ENCODE measurements at regions not wholly inside any gene's neighbourhood (a gene's known extent, or its start where the extent isn't known, plus 50 kb on each side); places are given as distances from the start of the nearest gene placed in this dataset.
"Not testable (repeated sequence)": the region's sequence is repeated elsewhere in the genome, so short reads cannot be mapped to it uniquely, and the experiment has no call there.

DNA sequence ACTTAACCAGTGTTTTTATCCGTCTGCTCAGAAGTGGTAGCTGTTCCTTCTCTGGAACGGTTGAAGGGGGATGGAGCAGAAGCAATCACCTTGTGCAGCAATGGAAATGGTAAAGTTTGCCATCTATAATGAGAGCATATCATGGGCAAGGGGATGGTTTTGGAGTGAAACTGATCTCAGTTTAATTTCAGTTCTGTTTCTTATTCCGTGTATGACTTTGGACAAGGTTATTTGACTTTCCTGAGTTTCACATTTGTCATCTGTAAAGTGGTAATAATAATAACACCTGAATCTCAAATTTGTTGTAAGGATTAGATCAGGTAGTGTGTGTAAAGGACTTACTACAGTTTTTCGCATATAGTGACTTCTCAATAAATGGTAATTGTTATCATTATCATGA lies 106.1 kb downstream of the PCSK1 start:
- peaks cover 12% of the 10 kb centered on the region for H3K4me1 ChIP-seq
- H3K9me3 ChIP-seq = no peaks in the 10 kb centered on the region
- DNase-seq = no peak
- H3K36me3 ChIP-seq = no peaks in the 10 kb centered on the region
- no peak overlapping the region for H3K4me3 ChIP-seq
- no peak overlapping the region for H3K27ac ChIP-seq
- TF ChIP-seq, protein P1, sequence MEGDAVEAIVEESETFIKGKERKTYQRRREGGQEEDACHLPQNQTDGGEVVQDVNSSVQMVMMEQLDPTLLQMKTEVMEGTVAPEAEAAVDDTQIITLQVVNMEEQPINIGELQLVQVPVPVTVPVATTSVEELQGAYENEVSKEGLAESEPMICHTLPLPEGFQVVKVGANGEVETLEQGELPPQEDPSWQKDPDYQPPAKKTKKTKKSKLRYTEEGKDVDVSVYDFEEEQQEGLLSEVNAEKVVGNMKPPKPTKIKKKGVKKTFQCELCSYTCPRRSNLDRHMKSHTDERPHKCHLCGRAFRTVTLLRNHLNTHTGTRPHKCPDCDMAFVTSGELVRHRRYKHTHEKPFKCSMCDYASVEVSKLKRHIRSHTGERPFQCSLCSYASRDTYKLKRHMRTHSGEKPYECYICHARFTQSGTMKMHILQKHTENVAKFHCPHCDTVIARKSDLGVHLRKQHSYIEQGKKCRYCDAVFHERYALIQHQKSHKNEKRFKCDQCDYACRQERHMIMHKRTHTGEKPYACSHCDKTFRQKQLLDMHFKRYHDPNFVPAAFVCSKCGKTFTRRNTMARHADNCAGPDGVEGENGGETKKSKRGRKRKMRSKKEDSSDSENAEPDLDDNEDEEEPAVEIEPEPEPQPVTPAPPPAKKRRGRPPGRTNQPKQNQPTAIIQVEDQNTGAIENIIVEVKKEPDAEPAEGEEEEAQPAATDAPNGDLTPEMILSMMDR (IDR thresholded peaks at IDR 0.05) = no peak
- no peaks in the 10 kb centered on the region for H3K27me3 ChIP-seq
- intact Hi-C loops (cut with DNase I) = no loop called here
- no peak for ATAC-seq

DNA sequence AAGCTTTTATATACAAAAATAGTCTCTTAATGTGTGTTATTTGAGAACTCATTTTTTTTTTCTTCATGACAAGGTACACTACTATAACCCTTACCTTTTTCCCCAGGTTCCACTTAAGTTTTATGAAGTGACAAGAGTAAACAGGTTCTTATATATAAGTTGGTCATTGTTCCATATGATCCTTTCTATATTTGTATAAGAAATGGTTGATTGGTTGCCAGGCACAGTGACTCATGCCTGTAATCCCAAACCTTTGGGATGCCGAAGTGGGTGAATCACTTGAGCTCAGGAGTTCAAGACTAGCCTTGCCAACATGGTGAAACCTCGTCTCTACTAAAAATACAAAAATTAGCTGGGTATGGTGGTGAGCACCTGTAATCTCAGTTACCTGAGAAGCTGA lies 108.3 kb downstream of the PCSK1 start:
- Histone ChIP-seq H3K36me3 (no peaks in the 10 kb centered on the region), H3K4me1 (no peaks in the 10 kb centered on the region), H3K27ac (no peak overlapping the region), H3K9me3 (no peaks in the 10 kb centered on the region), H3K27me3 (no peaks in the 10 kb centered on the region), H3K4me3 (no peak overlapping the region)
- intact Hi-C loops (cut with DNase I) = no loop called here
- DNase-seq = no peak
- no peak for ATAC-seq
- TF ChIP-seq, protein P1 (IDR thresholded peaks at IDR 0.05) = no peak

DNA sequence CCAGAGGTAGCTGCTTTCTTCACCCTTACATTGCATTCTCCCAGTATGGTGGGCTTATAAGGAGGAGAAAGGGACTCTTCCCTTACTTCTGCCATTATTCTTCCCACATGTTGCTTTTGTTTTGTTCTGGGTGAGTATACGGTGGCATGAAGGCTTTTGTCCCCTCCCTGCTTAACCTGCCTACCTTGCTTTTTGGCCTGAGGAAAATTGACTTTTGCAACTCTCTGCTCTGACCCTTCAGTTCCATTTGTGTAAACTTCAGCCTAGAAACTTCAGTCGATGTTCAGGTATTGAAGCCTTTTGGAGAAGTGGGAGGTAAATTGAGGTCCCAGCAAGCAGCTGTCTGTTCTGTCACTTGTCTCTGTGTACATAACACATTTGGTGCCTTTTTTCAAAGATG lies 110.2 kb downstream of the PCSK1 start:
- ATAC-seq (no peak), DNase-seq (no peak)
- Histone ChIP-seq H3K9me3 (no peaks in the 10 kb centered on the region), H3K4me1 (no peaks in the 10 kb centered on the region), H3K36me3 (no peaks in the 10 kb centered on the region), H3K27ac (no peak overlapping the region), H3K4me3 (no peak overlapping the region), H3K27me3 (no peaks in the 10 kb centered on the region)
- intact Hi-C loops (cut with DNase I) = no loop called here
- TF ChIP-seq, protein P1 (IDR thresholded peaks at IDR 0.05) = no peak

DNA sequence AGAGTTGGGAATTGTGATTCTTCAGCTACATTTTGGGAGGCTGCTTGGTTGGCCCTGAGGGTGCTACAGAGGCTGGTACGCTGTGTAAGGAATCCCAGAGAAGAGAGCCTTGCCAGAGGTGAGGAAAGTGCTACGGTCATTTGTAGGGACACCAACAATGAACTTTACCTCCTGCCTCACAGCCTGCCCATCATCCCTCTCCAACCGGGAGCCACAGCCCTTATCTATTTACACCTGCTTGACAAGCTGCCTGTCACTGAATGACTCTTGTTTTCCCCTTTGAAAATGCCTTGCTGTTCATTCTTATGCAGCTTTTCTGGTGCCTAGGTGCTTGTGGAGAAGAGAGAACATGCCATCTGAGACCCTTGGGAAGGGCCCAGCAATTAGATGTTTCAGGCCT lies 110.8 kb downstream of the PCSK1 start:
- intact Hi-C loops (cut with DNase I) = no loop called here
- ATAC-seq (no peak), DNase-seq (no peak)

DNA sequence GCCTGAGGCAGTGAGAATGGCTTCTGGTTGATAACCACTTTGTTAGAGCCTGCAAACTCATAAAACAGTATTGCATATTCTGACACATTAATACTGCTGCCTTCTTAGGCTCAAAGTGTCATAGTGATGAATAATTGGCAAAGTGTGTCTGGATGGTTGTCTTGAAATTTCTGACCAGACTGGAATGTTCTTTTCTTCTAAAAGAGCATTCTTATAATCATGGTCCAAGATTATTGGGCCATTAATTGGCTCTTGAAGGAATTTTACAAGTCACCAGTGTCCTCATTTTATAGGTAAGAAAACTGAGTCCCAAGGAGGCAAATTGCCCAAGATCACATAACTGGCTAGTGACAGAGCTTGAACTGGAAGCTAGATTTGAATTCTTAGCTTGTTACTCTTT lies 111.7 kb downstream of the PCSK1 start:
- Histone ChIP-seq H3K4me1 (no peaks in the 10 kb centered on the region), H3K4me3 (no peak overlapping the region), H3K9me3 (no peaks in the 10 kb centered on the region), H3K36me3 (no peaks in the 10 kb centered on the region), H3K27me3 (no peaks in the 10 kb centered on the region), H3K27ac (no peak overlapping the region)
- ATAC-seq = no peak
- DNase-seq = no peak
- TF ChIP-seq, protein P1 (IDR thresholded peaks at IDR 0.05) = no peak
- intact Hi-C loops (cut with DNase I) = no loop called here

More for the DNA sequence above, 110.8 kb downstream of the PCSK1 start:
- H3K4me3 ChIP-seq = no peak overlapping the region
- TF ChIP-seq, protein P1 (IDR thresholded peaks at IDR 0.05) = no peak
- no peaks in the 10 kb centered on the region for H3K27me3 ChIP-seq
- no peaks in the 10 kb centered on the region for H3K9me3 ChIP-seq
- no peak overlapping the region for H3K27ac ChIP-seq
- no peaks in the 10 kb centered on the region for H3K36me3 ChIP-seq
- no peaks in the 10 kb centered on the region for H3K4me1 ChIP-seq

DNA sequence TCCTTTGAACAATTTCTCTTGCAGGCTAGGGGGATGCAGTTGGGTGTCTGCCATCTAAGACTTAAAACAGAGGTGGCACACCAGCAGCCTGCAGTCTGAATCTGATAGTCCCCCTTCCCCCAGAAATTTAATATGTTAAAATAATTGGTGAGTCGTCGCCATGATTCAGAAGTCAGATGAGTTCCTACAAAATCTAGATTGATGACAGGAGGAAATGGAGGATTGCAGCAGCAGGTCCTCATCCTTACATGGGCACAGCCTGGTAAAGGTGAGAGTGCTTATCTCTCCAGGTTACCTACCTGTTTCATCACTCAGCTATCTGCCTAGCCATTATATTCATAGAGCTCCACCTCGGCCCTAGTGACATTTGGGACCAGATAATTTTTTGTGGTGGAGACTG lies 112.3 kb downstream of the PCSK1 start:
- TF ChIP-seq, protein P1 (IDR thresholded peaks at IDR 0.05) = no peak
- H3K36me3 ChIP-seq = no peaks in the 10 kb centered on the region
- H3K9me3 ChIP-seq = no peaks in the 10 kb centered on the region
- no peaks in the 10 kb centered on the region for H3K27me3 ChIP-seq
- DNase-seq = no peak
- no peak for ATAC-seq
- intact Hi-C loops (cut with DNase I) = no loop called here
- H3K27ac ChIP-seq = no peak overlapping the region
- H3K4me1 ChIP-seq = no peaks in the 10 kb centered on the region
- no peak overlapping the region for H3K4me3 ChIP-seq

DNA sequence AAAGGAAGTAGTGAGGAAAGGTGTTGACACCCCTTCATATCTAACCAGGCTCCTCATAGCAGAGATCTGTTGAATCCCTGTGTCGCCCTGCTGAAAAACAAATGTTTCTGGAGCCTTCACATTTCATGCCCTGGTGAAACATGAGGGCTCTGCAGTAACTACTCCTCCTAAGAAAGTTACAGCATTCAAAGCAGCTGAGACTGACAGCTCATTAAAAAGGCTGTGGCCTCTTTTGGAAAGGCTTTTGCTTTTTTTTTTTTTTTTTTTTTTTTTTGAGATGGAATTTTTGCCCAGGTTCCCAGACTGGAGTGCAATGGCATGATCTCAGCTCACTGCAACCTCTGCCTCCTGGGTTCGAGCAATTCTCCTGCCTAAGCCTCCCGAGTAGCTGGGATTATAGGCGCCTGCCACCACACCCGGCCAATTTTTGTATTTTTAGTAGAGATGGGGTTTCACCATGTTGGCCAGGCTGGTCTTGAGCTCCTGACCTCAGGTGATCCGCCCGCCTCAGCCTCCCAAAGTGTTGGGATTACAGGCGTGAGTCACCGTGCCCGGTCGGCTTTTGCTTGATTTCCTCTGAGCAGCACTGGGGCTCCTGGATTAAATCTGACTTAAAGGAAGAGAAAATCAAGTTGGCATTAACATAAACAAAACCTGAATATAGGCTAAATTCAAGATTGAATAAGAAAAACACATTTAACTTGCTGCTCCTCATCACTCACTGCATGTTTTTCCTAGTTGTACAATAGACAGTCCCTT lies 112.9 kb downstream of the PCSK1 start:
- ATAC-seq; H3K4me3 ChIP-seq; H3K27ac ChIP-seq; H3K4me1 ChIP-seq; intact Hi-C loops (cut with DNase I); H3K36me3 ChIP-seq; H3K9me3 ChIP-seq; H3K27me3 ChIP-seq; DNase-seq: not testable (repeated sequence)

Data from upper lobe of right lung (tissue), 1 donor.